ENCODE measurements at regions not wholly inside any gene's neighbourhood (a gene's known extent, or its start where the extent isn't known, plus 50 kb on each side); places are given as distances from the start of the nearest gene placed in this dataset.

DNA sequence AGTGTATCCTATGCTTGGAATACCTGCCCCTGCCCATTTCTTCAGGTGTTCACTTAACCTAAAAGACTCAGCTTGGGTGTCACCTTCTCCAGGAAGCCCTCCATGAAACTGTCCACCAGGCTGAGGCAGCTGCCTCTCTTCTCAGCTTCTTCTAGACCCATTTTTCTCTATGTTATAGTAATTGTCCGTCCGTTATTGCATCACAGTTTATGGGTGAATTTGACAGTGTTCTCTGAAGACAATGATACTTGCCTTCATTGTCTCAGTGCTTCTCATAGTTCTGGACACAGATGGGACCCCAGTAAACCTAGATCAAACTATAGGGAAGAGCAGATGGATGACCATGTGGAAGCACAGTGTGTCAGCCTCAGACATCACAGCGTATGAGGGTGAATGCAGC lies 238.0 kb upstream of the MOCS1 start:
- no peaks in the 10 kb centered on the region for H3K4me1 ChIP-seq (ENCODE audit: control insufficient read depth in 1 of 2, insufficient read depth in 1 of 2, low read depth in 1 of 2, low read length in 1 of 2)
- H3K27me3 ChIP-seq, result no peaks in the 10 kb centered on the region
- no peaks in the 10 kb centered on the region for H3K9me3 ChIP-seq
- H3K4me3 ChIP-seq (ENCODE audit: low read depth in 1 of 2, low read length in 1 of 2), result no peak overlapping the region
- TF ChIP-seq, protein P1, sequence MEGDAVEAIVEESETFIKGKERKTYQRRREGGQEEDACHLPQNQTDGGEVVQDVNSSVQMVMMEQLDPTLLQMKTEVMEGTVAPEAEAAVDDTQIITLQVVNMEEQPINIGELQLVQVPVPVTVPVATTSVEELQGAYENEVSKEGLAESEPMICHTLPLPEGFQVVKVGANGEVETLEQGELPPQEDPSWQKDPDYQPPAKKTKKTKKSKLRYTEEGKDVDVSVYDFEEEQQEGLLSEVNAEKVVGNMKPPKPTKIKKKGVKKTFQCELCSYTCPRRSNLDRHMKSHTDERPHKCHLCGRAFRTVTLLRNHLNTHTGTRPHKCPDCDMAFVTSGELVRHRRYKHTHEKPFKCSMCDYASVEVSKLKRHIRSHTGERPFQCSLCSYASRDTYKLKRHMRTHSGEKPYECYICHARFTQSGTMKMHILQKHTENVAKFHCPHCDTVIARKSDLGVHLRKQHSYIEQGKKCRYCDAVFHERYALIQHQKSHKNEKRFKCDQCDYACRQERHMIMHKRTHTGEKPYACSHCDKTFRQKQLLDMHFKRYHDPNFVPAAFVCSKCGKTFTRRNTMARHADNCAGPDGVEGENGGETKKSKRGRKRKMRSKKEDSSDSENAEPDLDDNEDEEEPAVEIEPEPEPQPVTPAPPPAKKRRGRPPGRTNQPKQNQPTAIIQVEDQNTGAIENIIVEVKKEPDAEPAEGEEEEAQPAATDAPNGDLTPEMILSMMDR (IDR thresholded peaks at IDR 0.05), result no peak
- H3K27ac ChIP-seq, result no peak overlapping the region
- no peaks in the 10 kb centered on the region for H3K36me3 ChIP-seq

DNA sequence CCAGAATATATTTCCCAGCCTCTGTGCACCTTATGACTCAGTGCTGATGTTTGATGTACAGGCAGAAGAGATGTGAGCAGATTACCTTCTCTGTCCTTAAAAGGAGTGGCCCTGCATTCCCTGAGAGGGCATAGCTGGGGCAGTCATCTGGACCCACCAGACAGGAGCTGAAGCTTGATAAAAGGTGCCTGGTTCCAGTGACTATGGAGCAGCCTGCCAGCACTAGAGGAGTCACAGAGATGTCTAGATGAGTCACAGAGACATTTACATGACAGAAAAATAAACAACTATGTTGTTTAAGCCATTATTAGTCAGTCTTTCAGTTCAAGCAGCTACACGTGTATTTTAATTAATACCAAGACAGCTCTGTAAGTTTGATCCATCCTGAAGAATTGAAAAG lies 237.1 kb upstream of the MOCS1 start:
- Histone ChIP-seq H3K9me3 (no peaks in the 10 kb centered on the region), H3K27ac (no peak overlapping the region), H3K27me3 (no peaks in the 10 kb centered on the region), H3K4me3 (ENCODE audit: low read depth in 1 of 2, low read length in 1 of 2) (no peak overlapping the region), H3K36me3 (no peaks in the 10 kb centered on the region), H3K4me1 (ENCODE audit: control insufficient read depth in 1 of 2, insufficient read depth in 1 of 2, low read depth in 1 of 2, low read length in 1 of 2) (no peaks in the 10 kb centered on the region)
- TF ChIP-seq, protein P1 (IDR thresholded peaks at IDR 0.05), result no peak

DNA sequence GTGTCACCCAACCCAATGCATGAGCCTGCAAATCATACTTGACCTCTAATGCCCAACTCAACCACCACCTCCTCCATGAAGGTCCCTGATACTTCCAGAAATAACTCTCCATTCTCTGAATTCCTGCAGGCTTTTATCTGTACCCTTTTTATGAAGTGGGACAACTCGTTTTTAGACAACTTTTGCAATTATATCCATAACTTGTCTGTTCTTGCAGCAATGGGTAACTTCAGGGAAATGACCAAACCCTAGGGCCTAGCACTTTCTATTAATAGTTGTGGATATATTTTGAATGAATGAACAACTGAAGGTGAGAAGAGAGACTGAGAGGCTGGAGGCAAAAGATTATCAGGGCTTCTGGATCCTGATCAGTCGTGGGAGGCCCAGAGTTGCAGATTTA lies 236.6 kb upstream of the MOCS1 start:
- H3K27me3 ChIP-seq, result no peaks in the 10 kb centered on the region
- H3K4me3 ChIP-seq (ENCODE audit: low read depth in 1 of 2, low read length in 1 of 2), result no peak overlapping the region
- TF ChIP-seq, protein P1 (IDR thresholded peaks at IDR 0.05), result no peak
- H3K36me3 ChIP-seq, result no peaks in the 10 kb centered on the region
- H3K27ac ChIP-seq, result no peak overlapping the region
- H3K4me1 ChIP-seq (ENCODE audit: control insufficient read depth in 1 of 2, insufficient read depth in 1 of 2, low read depth in 1 of 2, low read length in 1 of 2), result no peaks in the 10 kb centered on the region
- no peaks in the 10 kb centered on the region for H3K9me3 ChIP-seq

DNA sequence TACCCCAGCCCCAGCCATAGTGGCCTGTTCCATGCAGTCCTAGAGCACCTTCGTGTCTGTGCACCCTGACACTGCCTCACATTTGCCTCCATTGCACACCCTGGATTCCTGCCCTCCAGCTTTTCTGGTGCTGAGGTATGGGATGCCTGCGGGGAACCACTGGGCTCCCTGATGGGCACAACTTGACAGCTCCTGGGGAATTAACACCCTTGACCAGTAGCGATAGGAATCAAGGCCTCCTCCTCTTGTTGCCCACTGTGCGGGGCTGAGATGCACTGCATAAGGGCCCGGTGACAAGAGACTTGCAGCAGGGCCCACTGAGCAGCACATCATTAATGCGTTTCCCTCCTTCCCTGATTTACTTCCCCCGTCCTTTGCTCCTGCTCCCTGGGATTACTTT lies 235.6 kb upstream of the MOCS1 start:
- TF ChIP-seq, protein P1 (IDR thresholded peaks at IDR 0.05), result no peak
- Histone ChIP-seq H3K27ac (no peak overlapping the region), H3K9me3 (no peaks in the 10 kb centered on the region), H3K27me3 (no peaks in the 10 kb centered on the region), H3K4me3 (ENCODE audit: low read depth in 1 of 2, low read length in 1 of 2) (no peak overlapping the region), H3K36me3 (no peaks in the 10 kb centered on the region), H3K4me1 (ENCODE audit: control insufficient read depth in 1 of 2, insufficient read depth in 1 of 2, low read depth in 1 of 2, low read length in 1 of 2) (no peaks in the 10 kb centered on the region)

DNA sequence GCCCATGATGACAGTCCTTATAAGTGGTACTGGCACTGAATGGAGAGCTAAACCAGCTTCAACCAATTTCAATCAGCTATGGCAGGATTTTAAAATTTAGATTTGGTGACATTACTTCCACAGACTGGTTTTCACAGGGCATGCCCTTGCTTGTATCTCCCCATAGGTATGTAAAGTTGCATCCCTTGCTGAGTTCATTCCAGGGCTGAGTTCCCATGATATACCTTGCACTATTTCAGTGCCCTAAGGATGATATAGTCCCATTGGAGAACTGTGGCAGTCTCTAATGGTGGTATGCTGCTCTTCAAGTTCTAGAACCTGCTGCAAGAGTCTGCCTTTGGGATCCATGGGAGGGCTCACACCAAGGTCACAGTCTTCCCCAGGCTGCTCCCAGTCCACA lies 232.7 kb upstream of the MOCS1 start:
- no peaks in the 10 kb centered on the region for H3K27me3 ChIP-seq
- no peaks in the 10 kb centered on the region for H3K9me3 ChIP-seq
- TF ChIP-seq, protein P1 (IDR thresholded peaks at IDR 0.05), result no peak

More for the DNA sequence above, 232.7 kb upstream of the MOCS1 start:
- H3K36me3 ChIP-seq, result no peaks in the 10 kb centered on the region
- H3K4me1 ChIP-seq (ENCODE audit: control insufficient read depth in 1 of 2, insufficient read depth in 1 of 2, low read depth in 1 of 2, low read length in 1 of 2), result no peaks in the 10 kb centered on the region
- no peak overlapping the region for H3K27ac ChIP-seq
- H3K4me3 ChIP-seq (ENCODE audit: low read depth in 1 of 2, low read length in 1 of 2), result no peak overlapping the region

Data from neutrophil (primary cell).